ENCODE measurements at regions not wholly inside any gene's neighbourhood (a gene's known extent, or its start where the extent isn't known, plus 50 kb on each side); places are given as distances from the start of the nearest gene placed in this dataset.

GRCh38 chr17:13735861-13736260, 134.1 kb upstream of the HS3ST3A1 start:
- Histone ChIP-seq H2AFZ (ENCODE audit: low read depth, low read length) (no peak overlapping the region), H3K9me2 (ENCODE audit: insufficient read depth, low read length) (no peaks in the 10 kb centered on the region), H3K27ac (ENCODE audit: low read length) (no peak overlapping the region), H3K79me2 (replicated peaks; ENCODE audit: insufficient read depth, low read length) (no peaks in the 10 kb centered on the region), H3K9me3 (ENCODE audit: low read length) (no peaks in the 10 kb centered on the region), H3K36me3 (ENCODE audit: insufficient read depth, low read length) (no peaks in the 10 kb centered on the region), H3K9ac (ENCODE audit: low read length) (no peak overlapping the region), H3K27me3 (ENCODE audit: insufficient read depth, low read depth, low read length) (no peaks in the 10 kb centered on the region), H3K4me3 (ENCODE audit: low read length) (no peak overlapping the region), H3F3A (ENCODE audit: insufficient read depth, low read length, poor library complexity, severe bottlenecking) (no peaks in the 10 kb centered on the region), H4K20me1 (ENCODE audit: insufficient read depth) (no peaks in the 10 kb centered on the region), H3K4me2 (ENCODE audit: low read length) (no peak overlapping the region)
- TF ChIP-seq TAF1 (IDR thresholded peaks at IDR 0.05; ENCODE audit: low read depth) (no peak), REST (IDR thresholded peaks at IDR 0.05; ENCODE audit: borderline replicate concordance) (no peak), SMC3 (conservative IDR thresholded peaks at IDR 0.05; ENCODE audit: poor library complexity) (no peak)

GRCh38 chr17:13736916-13737315, 135.2 kb upstream of the HS3ST3A1 start:
- Histone ChIP-seq H3K36me3 (ENCODE audit: insufficient read depth, low read length) (no peaks in the 10 kb centered on the region), H2AFZ (ENCODE audit: low read depth, low read length) (no peak overlapping the region), H3K4me3 (ENCODE audit: low read length) (no peak overlapping the region), H3K9me3 (ENCODE audit: low read length) (no peaks in the 10 kb centered on the region), H3K9me2 (ENCODE audit: insufficient read depth, low read length) (no peaks in the 10 kb centered on the region), H3K27ac (ENCODE audit: low read length) (no peak overlapping the region), H3K4me2 (ENCODE audit: low read length) (no peak overlapping the region), H3K27me3 (ENCODE audit: insufficient read depth, low read depth, low read length) (no peaks in the 10 kb centered on the region), H4K20me1 (ENCODE audit: insufficient read depth) (no peaks in the 10 kb centered on the region), H3K79me2 (replicated peaks; ENCODE audit: insufficient read depth, low read length) (no peaks in the 10 kb centered on the region), H3K9ac (ENCODE audit: low read length) (no peak overlapping the region), H3F3A (ENCODE audit: insufficient read depth, low read length, poor library complexity, severe bottlenecking) (no peaks in the 10 kb centered on the region)
- no peak for TF ChIP-seq CTCF (IDR thresholded peaks at IDR 0.05; ENCODE audit: poor library complexity, severe bottlenecking)
- TF ChIP-seq EZH2 (IDR thresholded peaks at IDR 0.05; ENCODE audit: borderline replicate concordance, insufficient read depth, low read length, poor library complexity, severe bottlenecking), result no peak
- no peak for TF ChIP-seq TAF1 (IDR thresholded peaks at IDR 0.05; ENCODE audit: low read depth)
- no peak for TF ChIP-seq POLR2AphosphoS5 (IDR thresholded peaks at IDR 0.05)
- no peak for TF ChIP-seq RAD21 (conservative IDR thresholded peaks at IDR 0.05)
- TF ChIP-seq SMC3 (conservative IDR thresholded peaks at IDR 0.05; ENCODE audit: poor library complexity), result no peak
- no peak for TF ChIP-seq EP300 (conservative IDR thresholded peaks at IDR 0.05; ENCODE audit: poor library complexity, severe bottlenecking)

GRCh38 chr17:13740686-13741085, 139.0 kb upstream of the HS3ST3A1 start:
- H3K27ac ChIP-seq (ENCODE audit: low read length), result no peak overlapping the region
- TF ChIP-seq MXI1 (conservative IDR thresholded peaks at IDR 0.05; ENCODE audit: poor library complexity, severe bottlenecking) (no peak), SMC3 (conservative IDR thresholded peaks at IDR 0.05; ENCODE audit: poor library complexity) (no peak), TAF1 (IDR thresholded peaks at IDR 0.05; ENCODE audit: low read depth) (no peak), CTCF (IDR thresholded peaks at IDR 0.05; ENCODE audit: poor library complexity, severe bottlenecking) (no peak), REST (IDR thresholded peaks at IDR 0.05; ENCODE audit: borderline replicate concordance) (no peak), EZH2 (IDR thresholded peaks at IDR 0.05; ENCODE audit: borderline replicate concordance, insufficient read depth, low read length, poor library complexity, severe bottlenecking) (no peak), RAD21 (conservative IDR thresholded peaks at IDR 0.05) (no peak), EP300 (conservative IDR thresholded peaks at IDR 0.05; ENCODE audit: poor library complexity, severe bottlenecking) (no peak), POLR2AphosphoS5 (IDR thresholded peaks at IDR 0.05) (no peak)
- H3K9ac ChIP-seq (ENCODE audit: low read length), result no peak overlapping the region
- H4K20me1 ChIP-seq (ENCODE audit: insufficient read depth), result no peaks in the 10 kb centered on the region
- no peaks in the 10 kb centered on the region for H3K36me3 ChIP-seq (ENCODE audit: insufficient read depth, low read length)
- no peaks in the 10 kb centered on the region for H3F3A ChIP-seq (ENCODE audit: insufficient read depth, low read length, poor library complexity, severe bottlenecking)
- no peak overlapping the region for H3K4me2 ChIP-seq (ENCODE audit: low read length)
- no peaks in the 10 kb centered on the region for H3K9me2 ChIP-seq (ENCODE audit: insufficient read depth, low read length)
- H3K27me3 ChIP-seq (ENCODE audit: insufficient read depth, low read depth, low read length), result no peaks in the 10 kb centered on the region
- H3K79me2 ChIP-seq (replicated peaks; ENCODE audit: insufficient read depth, low read length), result no peaks in the 10 kb centered on the region
- no peak overlapping the region for H2AFZ ChIP-seq (ENCODE audit: low read depth, low read length)
- no peak overlapping the region for H3K4me3 ChIP-seq (ENCODE audit: low read length)
- H3K9me3 ChIP-seq (ENCODE audit: low read length), result no peaks in the 10 kb centered on the region
